ENCODE measurements at regions not wholly inside any gene's neighbourhood (a gene's known extent, or its start where the extent isn't known, plus 50 kb on each side); places are given as distances from the start of the nearest gene placed in this dataset.

DNA sequence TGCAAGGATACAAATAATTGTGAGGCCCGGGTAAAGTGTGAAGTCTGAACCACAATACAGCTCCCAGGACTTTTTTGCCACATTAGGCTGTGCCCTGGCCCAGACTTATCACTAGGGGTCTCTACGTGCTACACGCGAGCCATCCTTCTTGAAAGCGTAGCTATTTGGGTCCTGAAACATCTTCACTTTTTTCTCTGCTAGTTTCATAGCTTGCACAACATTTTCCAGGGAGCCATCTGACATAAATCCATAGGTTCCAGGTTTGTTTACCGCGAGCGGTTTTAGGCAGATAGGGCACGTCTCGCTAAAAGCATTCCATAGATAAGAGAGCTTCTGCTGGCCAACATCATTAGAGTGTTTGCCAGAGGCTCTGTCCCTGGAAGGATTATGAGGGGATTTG is 226.5 kb downstream of the RPS24 start:
- no peak for DNase-seq
- intact Hi-C loops (cut with DNase I), result no loop called here
- H3K9me3 ChIP-seq, result no peaks in the 10 kb centered on the region
- H3K4me1 ChIP-seq (ENCODE audit: insufficient read depth), result peaks cover 10% of the 10 kb centered on the region
- H3K36me3 ChIP-seq, result no peaks in the 10 kb centered on the region
- no peak overlapping the region for H3K4me3 ChIP-seq
- TF ChIP-seq POLR2A (IDR thresholded peaks at IDR 0.05) (no peak), EP300 (IDR thresholded peaks at IDR 0.05) (no peak)
- TF ChIP-seq, protein P1, sequence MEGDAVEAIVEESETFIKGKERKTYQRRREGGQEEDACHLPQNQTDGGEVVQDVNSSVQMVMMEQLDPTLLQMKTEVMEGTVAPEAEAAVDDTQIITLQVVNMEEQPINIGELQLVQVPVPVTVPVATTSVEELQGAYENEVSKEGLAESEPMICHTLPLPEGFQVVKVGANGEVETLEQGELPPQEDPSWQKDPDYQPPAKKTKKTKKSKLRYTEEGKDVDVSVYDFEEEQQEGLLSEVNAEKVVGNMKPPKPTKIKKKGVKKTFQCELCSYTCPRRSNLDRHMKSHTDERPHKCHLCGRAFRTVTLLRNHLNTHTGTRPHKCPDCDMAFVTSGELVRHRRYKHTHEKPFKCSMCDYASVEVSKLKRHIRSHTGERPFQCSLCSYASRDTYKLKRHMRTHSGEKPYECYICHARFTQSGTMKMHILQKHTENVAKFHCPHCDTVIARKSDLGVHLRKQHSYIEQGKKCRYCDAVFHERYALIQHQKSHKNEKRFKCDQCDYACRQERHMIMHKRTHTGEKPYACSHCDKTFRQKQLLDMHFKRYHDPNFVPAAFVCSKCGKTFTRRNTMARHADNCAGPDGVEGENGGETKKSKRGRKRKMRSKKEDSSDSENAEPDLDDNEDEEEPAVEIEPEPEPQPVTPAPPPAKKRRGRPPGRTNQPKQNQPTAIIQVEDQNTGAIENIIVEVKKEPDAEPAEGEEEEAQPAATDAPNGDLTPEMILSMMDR (IDR thresholded peaks at IDR 0.05), result no peak
- H3K27ac ChIP-seq, result no peak overlapping the region
- no peaks in the 10 kb centered on the region for H3K27me3 ChIP-seq
- 17 to 25% (median 24%) methylated on average over 10 of the region's 10 CpGs for WGBS, 3 donors

DNA sequence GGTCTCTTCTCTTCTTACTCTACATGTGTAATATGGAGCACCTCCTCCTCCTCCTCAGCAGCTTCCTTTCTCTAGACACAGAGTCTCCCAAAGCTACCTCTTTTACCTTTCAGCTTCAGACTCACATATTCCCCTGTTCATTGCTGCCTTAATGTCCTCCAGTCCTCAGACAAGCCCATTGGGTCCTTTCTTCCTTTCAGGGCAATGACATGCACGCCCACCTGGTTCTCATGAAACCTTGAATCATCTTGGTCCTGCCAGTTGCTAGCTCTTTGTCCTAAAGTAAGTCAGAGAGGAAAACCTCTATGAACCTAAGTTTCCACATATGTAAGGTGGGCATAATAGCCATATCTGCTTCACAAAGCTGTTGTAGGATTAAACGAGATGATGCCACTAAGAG is 227.0 kb downstream of the RPS24 start:
- Histone ChIP-seq H3K27me3 (no peaks in the 10 kb centered on the region), H3K36me3 (no peaks in the 10 kb centered on the region), H3K27ac (no peak overlapping the region), H3K9me3 (no peaks in the 10 kb centered on the region), H3K4me3 (no peak overlapping the region), H3K4me1 (ENCODE audit: insufficient read depth) (peaks cover 10% of the 10 kb centered on the region)
- intact Hi-C loops (cut with DNase I), result no loop called here
- no peak for DNase-seq
- WGBS, 3 donors, result 94 to 100% (median 98%) methylated on average over 2 of the region's 2 CpGs
- TF ChIP-seq, protein P1 (IDR thresholded peaks at IDR 0.05), result no peak
- TF ChIP-seq POLR2A (IDR thresholded peaks at IDR 0.05) (no peak), EP300 (IDR thresholded peaks at IDR 0.05) (no peak)

DNA sequence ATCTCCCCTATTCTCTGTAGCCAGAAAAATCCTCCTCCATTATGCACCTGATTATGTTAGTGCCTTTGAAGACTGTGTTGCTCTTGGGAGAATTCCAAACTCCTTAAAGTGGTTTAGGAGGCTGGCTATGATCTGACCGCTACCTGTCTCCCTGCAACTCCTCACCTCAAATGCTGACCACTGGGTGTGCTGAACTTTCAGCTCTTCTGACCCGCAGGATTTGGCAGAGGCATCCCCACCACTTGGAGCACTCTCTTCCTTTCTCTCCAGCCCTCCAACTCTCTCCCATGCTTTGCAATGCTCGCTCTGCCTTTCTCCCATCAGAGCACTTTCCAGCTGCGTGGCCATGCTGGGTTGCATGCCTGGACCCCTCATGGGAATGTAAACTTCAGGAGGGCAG is 227.6 kb downstream of the RPS24 start:
- Histone ChIP-seq H3K4me3 (no peak overlapping the region), H3K27me3 (no peaks in the 10 kb centered on the region), H3K9me3 (no peaks in the 10 kb centered on the region), H3K4me1 (ENCODE audit: insufficient read depth) (peaks cover 5% of the 10 kb centered on the region), H3K27ac (no peak overlapping the region), H3K36me3 (no peaks in the 10 kb centered on the region)
- WGBS, 3 donors, result 82 to 85% (median 85%) methylated on average over 4 of the region's 4 CpGs
- no peak for DNase-seq
- intact Hi-C loops (cut with DNase I), result no loop called here
- TF ChIP-seq, protein P1 (IDR thresholded peaks at IDR 0.05), result no peak
- TF ChIP-seq POLR2A (IDR thresholded peaks at IDR 0.05), result no peak
- TF ChIP-seq EP300 (IDR thresholded peaks at IDR 0.05), result no peak

DNA sequence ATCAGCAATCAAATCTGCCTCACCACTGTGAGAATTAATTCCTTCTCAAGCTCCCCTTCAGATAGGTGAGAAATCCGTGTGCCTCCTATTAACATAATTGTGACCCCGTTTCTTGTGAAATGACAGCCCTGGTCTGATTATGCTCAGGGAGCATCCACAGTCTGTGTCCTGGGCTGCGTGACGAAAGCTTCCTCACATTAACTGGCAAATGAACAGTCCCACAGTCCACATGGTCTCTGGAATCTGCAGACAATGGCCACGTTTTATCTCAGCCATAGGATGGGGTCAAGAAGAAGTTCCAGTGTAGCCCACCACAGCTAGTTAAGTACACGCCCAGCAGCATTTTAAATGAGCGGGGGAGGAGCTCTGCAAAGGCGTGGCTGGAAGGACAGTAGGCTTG is 229.2 kb downstream of the RPS24 start:
- WGBS, 3 donors, result 94 to 97% (median 96%) methylated on average over 8 of the region's 8 CpGs
- Histone ChIP-seq H3K27ac (no peak overlapping the region), H3K4me1 (ENCODE audit: insufficient read depth) (peaks cover 4% of the 10 kb centered on the region), H3K4me3 (no peak overlapping the region), H3K36me3 (no peaks in the 10 kb centered on the region), H3K9me3 (no peaks in the 10 kb centered on the region), H3K27me3 (no peaks in the 10 kb centered on the region)
- no peak for DNase-seq
- TF ChIP-seq POLR2A (IDR thresholded peaks at IDR 0.05) (no peak), EP300 (IDR thresholded peaks at IDR 0.05) (no peak)
- TF ChIP-seq, protein P1 (IDR thresholded peaks at IDR 0.05), result no peak
- intact Hi-C loops (cut with DNase I), result no loop called here
